Vagina (tissue), 2 donors: ENCODE measurements at regions not wholly inside any gene's neighbourhood (a gene's known extent, or its start where the extent isn't known, plus 50 kb on each side); places are given as distances from the start of the nearest gene placed in this dataset.

ENCODE experiments used
- DNase-seq, 2 donors: peaks; one replicate each; pipeline ENCODE4 v3.0.0-alpha.2; 2017; ENCODE audit errors: extremely low spot score in 2 of 2
- H3K27ac ChIP-seq: fragments of 200-600 bp; sonication (generic); one replicate; pipeline ENCODE4 v1.5.1; 2019
- H3K27me3 ChIP-seq: fragments of 200-600 bp; sonication (generic); one replicate; pipeline ENCODE4 v1.5.1; 2019
- H3K36me3 ChIP-seq, 2 donors: fragments of 200-600 bp; sonication (generic); one replicate each; pipeline ENCODE4 v1.5.1; 2017 to 2019
- H3K4me1 ChIP-seq: fragments of 200-600 bp; sonication (generic); one replicate; pipeline ENCODE4 v1.5.1; 2019
- H3K4me3 ChIP-seq, 2 donors: fragments of 200-600 bp; sonication (generic); 1 replicate in 1 of 2; 2 replicates in 1 of 2; pipeline ENCODE4 v1.5.1; 2016 to 2019
- H3K9me3 ChIP-seq: fragments of 200-600 bp; sonication (generic); one replicate; pipeline ENCODE4 v1.5.1; 2019
- CTCF ChIP-seq, 3 experiments: fragments of 450-650 bp in 2 of 3; fragments of 200-600 bp in 1 of 3; sonication (generic) in 1 of 3; IDR thresholded peaks; one replicate each; pipeline ENCODE4 v1.5.1; 2017 to 2019; ENCODE audit warnings: antibody characterized with exemption in 3 of 3, mild to moderate bottlenecking in 2 of 3, moderate library complexity in 2 of 3
- POLR2A ChIP-seq, 2 donors: fragments of 450-650 bp; IDR thresholded peaks; one replicate each; pipeline ENCODE4 v1.6.1; 2017; ENCODE audit warnings: antibody characterized with exemption in 2 of 2, mild to moderate bottlenecking in 2 of 2, moderate library complexity in 2 of 2
- POLR2AphosphoS5 ChIP-seq, 2 donors: sonication (generic); formaldehyde crosslinking; IDR thresholded peaks; one replicate each; pipeline ENCODE4 v1.9.0; 2017; ENCODE audit warnings: antibody characterized with exemption in 2 of 2, mild to moderate bottlenecking in 2 of 2, low read depth in 1 of 2; ENCODE audit not compliant: insufficient read depth in 1 of 2
- intact Hi-C: fragments of 100-400 bp; cut with DNase I; formaldehyde crosslinking; loops from one replicate; pipeline ENCODE4 v1.15.1; 2023

- Histone ChIP-seq H3K27ac (no peak overlapping the region), H3K36me3 (no peaks in the 10 kb centered on the region), H3K4me3 (no peak overlapping the region), H3K4me1 (no peaks in the 10 kb centered on the region), H3K27me3 (no peaks in the 10 kb centered on the region), H3K9me3 (no peaks in the 10 kb centered on the region)
- no peak for DNase-seq
- TF ChIP-seq POLR2A (IDR thresholded peaks at IDR 0.05) (no peak), CTCF (IDR thresholded peaks at IDR 0.05) (no peak), POLR2AphosphoS5 (IDR thresholded peaks at IDR 0.05; ENCODE audit: insufficient read depth in 1 of 2, low read depth in 1 of 2) (no peak)
- intact Hi-C loops, result no loop called here
These were observed 149.0 kb downstream of the DSEL start for GRCh38 chr18:67367540-67367939.

GRCh38 chr18:67363694-67364093 is 152.8 kb downstream of the DSEL start:
- DNase-seq, result no peak

GRCh38 chr18:67362906-67363305 is 153.6 kb downstream of the DSEL start:
- intact Hi-C loops, result no loop called here
- Histone ChIP-seq H3K4me3 (no peak overlapping the region), H3K27me3 (no peaks in the 10 kb centered on the region), H3K36me3 (no peaks in the 10 kb centered on the region), H3K9me3 (no peaks in the 10 kb centered on the region), H3K4me1 (peaks cover 7% of the 10 kb centered on the region), H3K27ac (no peak overlapping the region)
- no peak for TF ChIP-seq POLR2A (IDR thresholded peaks at IDR 0.05)
- TF ChIP-seq POLR2AphosphoS5 (IDR thresholded peaks at IDR 0.05; ENCODE audit: insufficient read depth in 1 of 2, low read depth in 1 of 2), result no peak
- TF ChIP-seq CTCF (IDR thresholded peaks at IDR 0.05), result no peak
- DNase-seq, result no peak

More at GRCh38 chr18:67363694-67364093, 152.8 kb downstream of the DSEL start:
- Histone ChIP-seq H3K27ac (no peak overlapping the region), H3K27me3 (no peaks in the 10 kb centered on the region), H3K4me3 (no peak overlapping the region), H3K9me3 (no peaks in the 10 kb centered on the region), H3K36me3 (no peaks in the 10 kb centered on the region), H3K4me1 (peaks cover 7% of the 10 kb centered on the region)
- intact Hi-C loops, result no loop called here
- no peak for TF ChIP-seq CTCF (IDR thresholded peaks at IDR 0.05)
- no peak for TF ChIP-seq POLR2AphosphoS5 (IDR thresholded peaks at IDR 0.05; ENCODE audit: insufficient read depth in 1 of 2, low read depth in 1 of 2)
- TF ChIP-seq POLR2A (IDR thresholded peaks at IDR 0.05), result no peak

DNA sequence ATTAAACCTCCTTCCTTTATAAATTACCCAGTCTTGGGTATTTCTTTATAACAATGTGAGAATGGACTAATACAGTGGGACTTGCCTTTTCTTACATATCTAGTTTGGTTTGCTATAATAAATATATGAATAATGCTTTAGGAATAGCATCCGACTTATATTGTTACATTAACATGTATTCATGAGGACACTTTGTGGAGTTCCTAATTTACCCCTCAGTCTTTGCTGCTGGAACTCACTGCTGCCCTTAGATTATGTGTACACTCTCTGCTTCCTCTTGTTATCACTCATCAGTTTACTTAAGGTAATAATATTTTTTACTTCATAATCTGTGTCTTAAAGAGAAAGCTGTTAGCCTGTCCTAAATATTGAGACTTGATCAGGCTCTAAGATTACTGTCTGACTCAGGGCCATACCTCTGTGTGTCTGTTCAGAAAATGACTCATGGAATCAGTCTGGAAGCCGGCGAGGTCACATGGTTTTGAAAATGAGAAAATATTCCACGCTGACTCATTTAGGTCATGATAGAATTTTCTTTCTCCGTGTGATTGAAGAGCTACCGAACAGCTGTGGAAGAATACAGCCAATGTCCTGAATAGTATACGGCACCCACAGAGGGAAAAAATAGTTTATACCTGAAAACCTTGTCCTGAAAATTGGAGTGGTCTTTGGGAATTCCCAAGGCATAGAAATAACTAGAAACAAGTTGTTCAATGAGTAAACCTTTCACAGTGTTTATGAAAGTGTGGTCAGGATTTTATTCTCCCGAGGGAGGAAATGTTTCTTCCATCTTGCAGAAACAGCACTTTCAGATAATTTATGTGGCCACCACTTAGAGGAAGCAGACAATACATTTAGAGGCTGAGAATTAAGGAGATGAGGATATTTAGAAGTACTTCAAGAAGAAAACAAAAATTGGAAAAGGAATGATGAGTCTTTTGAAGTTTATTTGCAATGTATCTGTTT is 156.4 kb downstream of the DSEL start:
- H3K4me3 ChIP-seq, result peak overlapping the region; percentile 13 to 25
- peak overlapping the region; percentile 78 for H3K27ac ChIP-seq
- H3K9me3 ChIP-seq, result no peaks in the 10 kb centered on the region
- no peak for DNase-seq
- H3K36me3 ChIP-seq, result no peaks in the 10 kb centered on the region
- peaks cover 7% of the 10 kb centered on the region for H3K4me1 ChIP-seq
- no peaks in the 10 kb centered on the region for H3K27me3 ChIP-seq
- peak; percentile 12 to 90 for TF ChIP-seq POLR2AphosphoS5 (IDR thresholded peaks at IDR 0.05; ENCODE audit: insufficient read depth in 1 of 2, low read depth in 1 of 2)
- TF ChIP-seq POLR2A (IDR thresholded peaks at IDR 0.05), result no peak
- intact Hi-C loops, result no loop called here

- DNase-seq, result no peak
- Histone ChIP-seq H3K27ac (peak overlapping the region; percentile 78), H3K36me3 (no peaks in the 10 kb centered on the region), H3K9me3 (no peaks in the 10 kb centered on the region), H3K4me1 (peaks cover 7% of the 10 kb centered on the region), H3K4me3 (no peak overlapping the region), H3K27me3 (no peaks in the 10 kb centered on the region)
- TF ChIP-seq CTCF (IDR thresholded peaks at IDR 0.05), result no peak
- no peak for TF ChIP-seq POLR2A (IDR thresholded peaks at IDR 0.05)
- no peak for TF ChIP-seq POLR2AphosphoS5 (IDR thresholded peaks at IDR 0.05; ENCODE audit: insufficient read depth in 1 of 2, low read depth in 1 of 2)
- intact Hi-C loops, result no loop called here
These were observed 157.6 kb downstream of the DSEL start for GRCh38 chr18:67358947-67359346.
